Upper lobe of right lung (tissue), 1 donor: ENCODE measurements at regions not wholly inside any gene's neighbourhood (a gene's known extent, or its start where the extent isn't known, plus 50 kb on each side); places are given as distances from the start of the nearest gene placed in this dataset.

ENCODE experiments used
- ATAC-seq: fragments of 200-7000 bp; cut with Tn5 transposase; one replicate; pipeline ENCODE4 v1.9.1; 2020; ENCODE audit warnings: mild to moderate bottlenecking, moderate library complexity
- DNase-seq: peaks from one replicate; pipeline ENCODE4 v3.0.0-alpha.2; 2020
- H3K27ac ChIP-seq: fragments of 200-600 bp; one replicate; pipeline ENCODE4 v1.8.0; 2022
- H3K27me3 ChIP-seq: fragments of 200-600 bp; one replicate; pipeline ENCODE4 v1.8.0; 2022; ENCODE audit warnings: mild to moderate bottlenecking
- H3K36me3 ChIP-seq: fragments of 200-600 bp; one replicate; pipeline ENCODE4 v1.8.0; 2022
- H3K4me1 ChIP-seq: fragments of 200-600 bp; one replicate; pipeline ENCODE4 v1.8.0; 2022
- H3K4me3 ChIP-seq: fragments of 200-600 bp; one replicate; pipeline ENCODE4 v1.8.0; 2022; ENCODE audit warnings: mild to moderate bottlenecking
- H3K9me3 ChIP-seq: fragments of 200-600 bp; one replicate; pipeline ENCODE4 v1.8.0; 2022
- intact Hi-C: fragments of 100-400 bp; cut with DNase I; formaldehyde crosslinking; loops from one replicate; pipeline ENCODE4 v1.11.0; 2022
- TF ChIP-seq, protein P1 (sequence below): fragments of 200-600 bp; IDR thresholded peaks from one replicate; pipeline ENCODE4 v1.8.0; 2022; ENCODE audit warnings: antibody characterized with exemption
- donor health status: DM: no; HTN: yes; CAD: no; lungs with severe emphysema.

DNA sequence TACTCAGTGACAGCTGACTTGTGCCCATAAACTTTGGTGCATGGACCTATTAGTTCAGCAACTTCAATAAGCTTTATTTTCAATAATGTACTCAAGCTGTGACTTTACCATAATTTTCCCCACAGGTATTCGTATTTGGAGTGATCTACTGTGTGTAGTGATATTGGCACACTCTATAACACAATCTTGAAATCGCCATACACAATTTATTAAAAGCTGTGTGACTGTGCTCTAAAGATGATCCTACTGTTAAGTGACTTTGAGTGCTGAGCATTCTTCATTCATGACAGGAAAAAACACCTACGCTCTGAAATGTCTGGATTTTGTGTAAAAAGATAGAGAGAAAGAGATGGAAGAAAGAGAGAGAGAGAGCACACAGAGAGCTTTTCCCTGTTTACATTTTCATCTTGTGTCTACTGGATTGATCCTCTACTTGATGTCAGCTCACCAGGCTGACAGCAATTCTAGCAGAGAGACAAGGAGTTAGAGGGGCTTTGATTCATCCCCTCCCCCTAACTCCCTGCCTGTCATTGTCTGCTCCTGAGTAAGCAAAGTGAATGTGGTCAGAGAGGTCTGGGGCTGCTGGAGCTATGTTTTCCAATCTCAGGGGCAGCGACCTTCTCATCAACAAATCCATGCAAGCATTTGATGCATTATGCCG lies 538.7 kb upstream of the POU3F2 start:
- no peak overlapping the region for H3K27ac ChIP-seq
- H3K4me1 ChIP-seq, result no peaks in the 10 kb centered on the region
- H3K36me3 ChIP-seq, result no peaks in the 10 kb centered on the region
- intact Hi-C loops, result no loop called here
- H3K9me3 ChIP-seq, result no peaks in the 10 kb centered on the region
- DNase-seq (no peak), ATAC-seq (no peak)
- no peak overlapping the region for H3K4me3 ChIP-seq
- no peaks in the 10 kb centered on the region for H3K27me3 ChIP-seq
- TF ChIP-seq, protein P1, sequence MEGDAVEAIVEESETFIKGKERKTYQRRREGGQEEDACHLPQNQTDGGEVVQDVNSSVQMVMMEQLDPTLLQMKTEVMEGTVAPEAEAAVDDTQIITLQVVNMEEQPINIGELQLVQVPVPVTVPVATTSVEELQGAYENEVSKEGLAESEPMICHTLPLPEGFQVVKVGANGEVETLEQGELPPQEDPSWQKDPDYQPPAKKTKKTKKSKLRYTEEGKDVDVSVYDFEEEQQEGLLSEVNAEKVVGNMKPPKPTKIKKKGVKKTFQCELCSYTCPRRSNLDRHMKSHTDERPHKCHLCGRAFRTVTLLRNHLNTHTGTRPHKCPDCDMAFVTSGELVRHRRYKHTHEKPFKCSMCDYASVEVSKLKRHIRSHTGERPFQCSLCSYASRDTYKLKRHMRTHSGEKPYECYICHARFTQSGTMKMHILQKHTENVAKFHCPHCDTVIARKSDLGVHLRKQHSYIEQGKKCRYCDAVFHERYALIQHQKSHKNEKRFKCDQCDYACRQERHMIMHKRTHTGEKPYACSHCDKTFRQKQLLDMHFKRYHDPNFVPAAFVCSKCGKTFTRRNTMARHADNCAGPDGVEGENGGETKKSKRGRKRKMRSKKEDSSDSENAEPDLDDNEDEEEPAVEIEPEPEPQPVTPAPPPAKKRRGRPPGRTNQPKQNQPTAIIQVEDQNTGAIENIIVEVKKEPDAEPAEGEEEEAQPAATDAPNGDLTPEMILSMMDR, result no peak

DNA sequence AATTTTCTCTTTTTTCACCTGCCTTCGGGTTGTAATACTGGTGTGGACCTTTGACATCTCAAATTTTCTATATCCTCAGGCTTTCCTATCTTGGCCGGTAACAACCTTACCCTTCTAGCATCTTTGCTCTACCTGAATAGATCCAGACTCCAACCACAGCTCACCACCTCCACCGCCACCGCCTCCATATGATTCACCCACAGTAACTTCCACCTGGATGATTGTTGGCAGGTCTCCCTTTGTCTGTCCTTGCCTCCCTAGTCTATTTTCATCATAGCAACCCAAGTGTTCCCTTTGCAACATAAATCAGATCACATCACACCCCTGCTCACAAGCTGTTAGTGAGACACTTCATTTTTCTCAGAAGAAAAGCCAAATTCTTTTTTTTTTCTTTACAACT lies 525.8 kb upstream of the POU3F2 start:
- no peak for DNase-seq
- no peak overlapping the region for H3K4me3 ChIP-seq
- H3K4me1 ChIP-seq, result no peaks in the 10 kb centered on the region
- intact Hi-C loops, result no loop called here
- no peak overlapping the region for H3K27ac ChIP-seq
- H3K36me3 ChIP-seq, result no peaks in the 10 kb centered on the region
- TF ChIP-seq, protein P1, result no peak
- ATAC-seq, result no peak
- no peaks in the 10 kb centered on the region for H3K27me3 ChIP-seq
- no peaks in the 10 kb centered on the region for H3K9me3 ChIP-seq

DNA sequence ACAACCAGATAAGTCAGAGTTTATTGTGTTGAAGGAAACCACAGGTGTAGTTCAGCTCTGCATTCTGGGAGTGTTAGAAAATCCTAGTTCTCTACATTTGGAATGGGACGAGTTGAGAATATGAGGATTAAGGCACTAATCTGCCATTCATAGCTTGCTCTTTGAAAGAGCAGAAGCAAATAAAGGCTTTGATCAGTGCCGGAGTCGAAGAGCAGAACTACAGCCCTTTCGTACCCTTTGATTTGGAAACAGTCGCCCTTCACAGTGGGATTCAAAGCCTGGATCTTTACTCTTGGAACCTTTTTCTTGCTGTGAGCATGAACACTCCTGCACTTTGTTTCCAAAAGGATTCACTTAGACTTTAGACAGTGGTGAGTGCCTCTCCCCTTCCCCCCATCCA lies 523.9 kb upstream of the POU3F2 start:
- TF ChIP-seq, protein P1, result no peak
- H3K36me3 ChIP-seq, result no peaks in the 10 kb centered on the region
- H3K27ac ChIP-seq, result no peak overlapping the region
- no peaks in the 10 kb centered on the region for H3K4me1 ChIP-seq
- DNase-seq (no peak), ATAC-seq (no peak)
- no peaks in the 10 kb centered on the region for H3K27me3 ChIP-seq
- no peak overlapping the region for H3K4me3 ChIP-seq
- no peaks in the 10 kb centered on the region for H3K9me3 ChIP-seq
- intact Hi-C loops, result no loop called here

DNA sequence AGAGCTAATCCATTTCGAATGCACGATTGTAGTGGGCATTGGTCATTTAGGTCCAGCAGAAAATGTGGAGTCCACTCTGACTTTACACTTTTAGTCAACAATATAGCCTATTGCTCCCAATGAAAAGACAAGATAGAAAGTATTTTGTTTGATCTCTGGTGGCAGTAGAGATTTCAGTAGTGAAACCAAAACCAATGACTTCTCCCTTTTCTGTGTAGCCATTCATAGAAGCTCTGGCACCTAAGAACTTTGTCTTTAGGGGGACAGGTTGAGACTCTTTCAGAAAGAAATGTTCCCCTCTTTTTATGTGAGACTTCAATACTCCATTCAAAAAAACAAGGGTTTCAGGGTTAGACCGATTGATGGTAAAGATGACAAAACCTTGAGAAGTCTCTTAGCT lies 510.8 kb upstream of the POU3F2 start:
- DNase-seq (no peak), ATAC-seq (no peak)
- Histone ChIP-seq H3K27me3 (no peaks in the 10 kb centered on the region), H3K4me1 (no peaks in the 10 kb centered on the region), H3K9me3 (no peaks in the 10 kb centered on the region), H3K27ac (no peak overlapping the region), H3K36me3 (no peaks in the 10 kb centered on the region), H3K4me3 (no peak overlapping the region)
- intact Hi-C loops, result no loop called here
- TF ChIP-seq, protein P1, result no peak

DNA sequence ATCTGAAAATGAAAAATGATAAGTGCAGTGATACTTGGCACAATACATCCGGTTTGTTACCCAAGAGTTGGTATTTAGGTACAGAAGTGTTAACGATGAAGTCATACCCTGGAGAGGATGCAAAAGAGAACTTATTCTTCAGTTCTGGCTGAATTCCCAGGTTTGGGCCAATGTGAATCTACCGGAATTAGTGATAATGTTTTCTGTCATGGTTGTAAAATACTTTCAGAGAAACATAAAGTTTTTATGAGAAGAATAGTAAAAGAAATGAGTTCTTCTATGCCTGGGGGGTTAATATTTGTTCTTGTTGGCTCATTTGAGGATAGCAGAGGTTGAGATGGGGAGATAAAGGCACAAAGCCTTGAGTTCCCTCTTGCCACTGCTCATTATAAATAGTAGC lies 509.9 kb upstream of the POU3F2 start:
- no peak for DNase-seq
- intact Hi-C loops, result no loop called here

More for the DNA sequence above, 509.9 kb upstream of the POU3F2 start:
- Histone ChIP-seq H3K4me1 (no peaks in the 10 kb centered on the region), H3K36me3 (no peaks in the 10 kb centered on the region), H3K27me3 (no peaks in the 10 kb centered on the region), H3K9me3 (no peaks in the 10 kb centered on the region), H3K4me3 (no peak overlapping the region), H3K27ac (no peak overlapping the region)
- ATAC-seq, result no peak
- TF ChIP-seq, protein P1, result no peak
